Cardiac muscle cell (in vitro differentiated cells and primary cell): ENCODE measurements at regions not wholly inside any gene's neighbourhood (a gene's known extent, or its start where the extent isn't known, plus 50 kb on each side); places are given as distances from the start of the nearest gene placed in this dataset.
"Not testable (repeated sequence)": the region's sequence is repeated elsewhere in the genome, so short reads cannot be mapped to it uniquely, and the experiment has no call there.

Source experiments
- DNase-seq, 2 donors: peaks; one replicate each; pipeline versions ENCODE4 v3.0.0 to v3.0.0-alpha.2; 2010 to 2017; ENCODE audit warnings: low read depth in 1 of 2, low spot score in 1 of 2
- H3K27ac ChIP-seq: fragments of 200-600 bp; sonication (generic); 2 replicates; pipeline ENCODE4 v1.5.1; 2016
- H3K27me3 ChIP-seq: fragments of 200-600 bp; sonication (generic); 2 replicates; pipeline ENCODE4 v1.6.0; 2016; ENCODE audit warnings: control low read depth
- H3K36me3 ChIP-seq: fragments of 200-600 bp; sonication (generic); 2 replicates; pipeline ENCODE4 v1.5.1; 2016; ENCODE audit warnings: control low read depth
- H3K4me1 ChIP-seq: fragments of 200-600 bp; sonication (generic); 2 replicates; pipeline ENCODE4 v1.8.1; 2017; ENCODE audit warnings: low read depth, mild to moderate bottlenecking, mixed run types
- H3K4me3 ChIP-seq: fragments of 200-600 bp; sonication (generic); 2 replicates; pipeline ENCODE4 v1.5.1; 2016; ENCODE audit warnings: mild to moderate bottlenecking
- H3K9me3 ChIP-seq: fragments of 200-600 bp; sonication (generic); 2 replicates; pipeline ENCODE4 v1.5.1; 2017; ENCODE audit warnings: low read depth, mild to moderate bottlenecking, control low read depth
- CTCF ChIP-seq: IDR thresholded peaks from 2 replicates; pipeline ENCODE4 v1.5.1; 2012; ENCODE audit warnings: low read depth, mild to moderate bottlenecking, low read length

GRCh38 chr9:106107716-106108115 lies 413.4 kb downstream of the TMEM38B start:
- TF ChIP-seq CTCF = no peak
- Histone ChIP-seq H3K36me3 (no peaks in the 10 kb centered on the region), H3K27me3 (no peaks in the 10 kb centered on the region), H3K27ac (no peak overlapping the region), H3K9me3 (no peaks in the 10 kb centered on the region), H3K4me3 (no peak overlapping the region), H3K4me1 (peaks cover 12% of the 10 kb centered on the region)
- DNase-seq = no peak

- not testable (repeated sequence) for H3K27ac ChIP-seq, DNase-seq, H3K36me3 ChIP-seq, H3K4me3 ChIP-seq, H3K27me3 ChIP-seq, H3K9me3 ChIP-seq
- peaks cover 12% of the 10 kb centered on the region for H3K4me1 ChIP-seq
Observed at GRCh38 chr9:106109706-106110105, 415.4 kb downstream of the TMEM38B start.

GRCh38 chr9:106110483-106110882 lies 416.1 kb downstream of the TMEM38B start:
- Histone ChIP-seq H3K27ac (no peak overlapping the region), H3K4me1 (peaks cover 12% of the 10 kb centered on the region), H3K9me3 (no peaks in the 10 kb centered on the region), H3K36me3 (no peaks in the 10 kb centered on the region), H3K4me3 (no peak overlapping the region), H3K27me3 (no peaks in the 10 kb centered on the region)
- DNase-seq = no peak
- no peak for TF ChIP-seq CTCF

- Histone ChIP-seq H3K27ac (peak overlapping the region; percentile 16), H3K36me3 (no peaks in the 10 kb centered on the region), H3K4me1 (peaks cover 12% of the 10 kb centered on the region), H3K27me3 (no peaks in the 10 kb centered on the region), H3K4me3 (no peak overlapping the region), H3K9me3 (no peaks in the 10 kb centered on the region)
- DNase-seq = no peak
- no peak for TF ChIP-seq CTCF
Observed at GRCh38 chr9:106111039-106111730, 416.8 kb downstream of the TMEM38B start.

- Histone ChIP-seq H3K4me3 (no peak overlapping the region), H3K36me3 (no peaks in the 10 kb centered on the region), H3K4me1 (peaks cover 12% of the 10 kb centered on the region), H3K27ac (no peak overlapping the region), H3K9me3 (no peaks in the 10 kb centered on the region), H3K27me3 (no peaks in the 10 kb centered on the region)
- no peak for DNase-seq
- TF ChIP-seq CTCF = no peak
Observed at GRCh38 chr9:106112935-106113334, 418.6 kb downstream of the TMEM38B start.

GRCh38 chr9:106119176-106119575 lies 424.8 kb downstream of the TMEM38B start:
- Histone ChIP-seq H3K4me1 (peaks cover 4% of the 10 kb centered on the region), H3K4me3 (no peak overlapping the region), H3K9me3 (no peaks in the 10 kb centered on the region), H3K27me3 (no peaks in the 10 kb centered on the region), H3K36me3 (no peaks in the 10 kb centered on the region), H3K27ac (no peak overlapping the region)
- no peak for DNase-seq
- TF ChIP-seq CTCF = no peak
